Tibial nerve (tissue), 4 donors: ENCODE measurements at regions not wholly inside any gene's neighbourhood (a gene's known extent, or its start where the extent isn't known, plus 50 kb on each side); places are given as distances from the start of the nearest gene placed in this dataset.

Experiments
- DNase-seq, 2 donors: peaks; one replicate each; pipeline ENCODE4 v3.0.0-alpha.2; 2019; ENCODE audit warnings: low spot score in 2 of 2
- H3K27ac ChIP-seq, 4 donors: fragments of 200-600 bp; sonication (generic) in 3 of 4; one replicate each; pipeline ENCODE4 v1.5.1; 2017 to 2019; ENCODE audit warnings: mild to moderate bottlenecking in 1 of 4
- H3K27me3 ChIP-seq, 2 donors: fragments of 200-600 bp; sonication (generic) in 1 of 2; one replicate each; pipeline versions ENCODE4 v1.5.1 to v1.6.0; 2017 to 2019
- H3K36me3 ChIP-seq, 3 donors: fragments of 200-600 bp; sonication (generic); one replicate each; pipeline ENCODE4 v1.5.1; 2018 to 2019
- H3K4me1 ChIP-seq, 4 donors: fragments of 200-600 bp; sonication (generic) in 3 of 4; one replicate each; pipeline ENCODE4 v1.5.1; 2017 to 2019
- H3K4me3 ChIP-seq, 4 donors: fragments of 200-600 bp; sonication (generic) in 3 of 4; one replicate each; pipeline ENCODE4 v1.5.1; 2017 to 2019; ENCODE audit warnings: mild to moderate bottlenecking in 1 of 4, moderate library complexity in 1 of 4
- H3K9me3 ChIP-seq, 4 donors: fragments of 200-600 bp; sonication (generic) in 3 of 4; one replicate each; pipeline ENCODE4 v1.5.1; 2017 to 2019
- CTCF ChIP-seq, 5 experiments: fragments of 200-600 bp in 3 of 5; fragments of 450-650 bp in 2 of 5; sonication (generic) in 3 of 5; IDR thresholded peaks; one replicate each; pipeline ENCODE4 v1.5.1; 2016 to 2019; ENCODE audit warnings: antibody characterized with exemption in 5 of 5, mild to moderate bottlenecking in 3 of 5, moderate library complexity in 2 of 5
- EP300 ChIP-seq, 2 donors: sonication (generic); formaldehyde crosslinking; IDR thresholded peaks; one replicate each; pipeline ENCODE4 v1.6.1; 2017; ENCODE audit warnings: antibody characterized with exemption in 2 of 2, mild to moderate bottlenecking in 1 of 2
- POLR2A ChIP-seq, 2 donors: fragments of 450-650 bp; IDR thresholded peaks; one replicate each; pipeline ENCODE4 v1.6.1; 2017; ENCODE audit warnings: antibody characterized with exemption in 2 of 2, mild to moderate bottlenecking in 2 of 2, moderate library complexity in 2 of 2
- WGBS, 2 donors: methylation state at CpG; one replicate each; pipeline ENCODE4 v1.1.5; 2018; 5-methylcytosine and 5-hydroxymethylcytosine counted together

- 77 to 82% methylated on average over 3 of the region's 3 CpGs for WGBS, 2 donors
- Histone ChIP-seq H3K36me3 (no peaks in the 10 kb centered on the region), H3K27ac (no peak overlapping the region), H3K27me3 (no peaks in the 10 kb centered on the region), H3K4me3 (no peak overlapping the region), H3K4me1 (no peaks in the 10 kb centered on the region), H3K9me3 (peaks cover 0 to 25% (median 4%) of the 10 kb centered on the region in 4 donors)
- DNase-seq: no peak
- no peak for TF ChIP-seq EP300 (IDR thresholded peaks at IDR 0.05)
- no peak for TF ChIP-seq POLR2A (IDR thresholded peaks at IDR 0.05)
- no peak for TF ChIP-seq CTCF (IDR thresholded peaks at IDR 0.05)
These were observed 302.8 kb upstream of the SEMA3C start for GRCh38 chr7:81221527-81222217.

GRCh38 chr7:81218480-81219106, 299.7 kb upstream of the SEMA3C start:
- H3K27me3 ChIP-seq: no peaks in the 10 kb centered on the region
- H3K9me3 ChIP-seq: peaks cover 0 to 15% (median under 1%) of the 10 kb centered on the region in 4 donors
- no peak for TF ChIP-seq EP300 (IDR thresholded peaks at IDR 0.05)
- TF ChIP-seq CTCF (IDR thresholded peaks at IDR 0.05): no peak
- no peak for TF ChIP-seq POLR2A (IDR thresholded peaks at IDR 0.05)
- no peaks in the 10 kb centered on the region for H3K36me3 ChIP-seq
- 85 to 87% methylated on average over 2 of the region's 2 CpGs for WGBS, 2 donors
- no peak for DNase-seq
- peaks cover 0 to 9% (median 0%) of the 10 kb centered on the region in 4 donors for H3K4me1 ChIP-seq
- H3K27ac ChIP-seq: no peak overlapping the region
- H3K4me3 ChIP-seq: no peak overlapping the region

- TF ChIP-seq CTCF (IDR thresholded peaks at IDR 0.05) (no peak), POLR2A (IDR thresholded peaks at IDR 0.05) (no peak), EP300 (IDR thresholded peaks at IDR 0.05) (no peak)
These were observed 294.5 kb upstream of the SEMA3C start for GRCh38 chr7:81213394-81213793.

GRCh38 chr7:81211934-81212320, 293.1 kb upstream of the SEMA3C start:
- 62 to 63% methylated on average over 4 of the region's 4 CpGs for WGBS, 2 donors
- no peak for DNase-seq
- H3K36me3 ChIP-seq: no peaks in the 10 kb centered on the region
- H3K27me3 ChIP-seq: no peaks in the 10 kb centered on the region
- no peak overlapping the region for H3K27ac ChIP-seq
- no peaks in the 10 kb centered on the region for H3K9me3 ChIP-seq
- H3K4me3 ChIP-seq: no peak overlapping the region
- no peak for TF ChIP-seq POLR2A (IDR thresholded peaks at IDR 0.05)
- H3K4me1 ChIP-seq: peaks cover 0 to 22% (median 0%) of the 10 kb centered on the region in 4 donors

More at GRCh38 chr7:81213394-81213793, 294.5 kb upstream of the SEMA3C start:
- Histone ChIP-seq H3K4me3 (no peak overlapping the region), H3K27ac (no peak overlapping the region), H3K4me1 (peaks cover 0 to 22% (median 0%) of the 10 kb centered on the region in 4 donors), H3K36me3 (no peaks in the 10 kb centered on the region), H3K27me3 (no peaks in the 10 kb centered on the region), H3K9me3 (no peaks in the 10 kb centered on the region)
- DNase-seq: no peak

GRCh38 chr7:81211204-81211933, 292.5 kb upstream of the SEMA3C start:
- WGBS, 2 donors: 45 to 55% methylated on average over 6 of the region's 6 CpGs
- H3K4me3 ChIP-seq: no peak overlapping the region
- H3K36me3 ChIP-seq: no peaks in the 10 kb centered on the region
- DNase-seq: no peak
- H3K27ac ChIP-seq: no peak overlapping the region
- H3K27me3 ChIP-seq: no peaks in the 10 kb centered on the region
- peaks cover 0 to 20% (median 0%) of the 10 kb centered on the region in 4 donors for H3K4me1 ChIP-seq
- H3K9me3 ChIP-seq: no peaks in the 10 kb centered on the region
- TF ChIP-seq EP300 (IDR thresholded peaks at IDR 0.05) (no peak), POLR2A (IDR thresholded peaks at IDR 0.05) (no peak), CTCF (IDR thresholded peaks at IDR 0.05) (no peak)
